Fibroblast of lung (primary cell): ENCODE measurements at regions not wholly inside any gene's neighbourhood (a gene's known extent, or its start where the extent isn't known, plus 50 kb on each side); places are given as distances from the start of the nearest gene placed in this dataset.

Source experiments
- EZH2 ChIP-seq: IDR thresholded peaks from 2 replicates; pipeline ENCODE4 v1.5.1; 2012; ENCODE audit warnings: low read length, control low read depth, mild to moderate bottlenecking; ENCODE audit errors: missing control alignments
- TF ChIP-seq, protein P1 (sequence below), 2 donors: IDR thresholded peaks in 1 of 2; conservative IDR thresholded peaks in 1 of 2; 1 replicate in 1 of 2; 2 replicates in 1 of 2; pipeline ENCODE4 v1.5.1; 2011 to 2012; ENCODE audit warnings: low read length in 2 of 2, control low read depth in 1 of 2, inconsistent platforms in 1 of 2, low read depth in 1 of 2, mild to moderate bottlenecking in 1 of 2

- TF ChIP-seq EZH2 = no peak
- TF ChIP-seq, protein P1, sequence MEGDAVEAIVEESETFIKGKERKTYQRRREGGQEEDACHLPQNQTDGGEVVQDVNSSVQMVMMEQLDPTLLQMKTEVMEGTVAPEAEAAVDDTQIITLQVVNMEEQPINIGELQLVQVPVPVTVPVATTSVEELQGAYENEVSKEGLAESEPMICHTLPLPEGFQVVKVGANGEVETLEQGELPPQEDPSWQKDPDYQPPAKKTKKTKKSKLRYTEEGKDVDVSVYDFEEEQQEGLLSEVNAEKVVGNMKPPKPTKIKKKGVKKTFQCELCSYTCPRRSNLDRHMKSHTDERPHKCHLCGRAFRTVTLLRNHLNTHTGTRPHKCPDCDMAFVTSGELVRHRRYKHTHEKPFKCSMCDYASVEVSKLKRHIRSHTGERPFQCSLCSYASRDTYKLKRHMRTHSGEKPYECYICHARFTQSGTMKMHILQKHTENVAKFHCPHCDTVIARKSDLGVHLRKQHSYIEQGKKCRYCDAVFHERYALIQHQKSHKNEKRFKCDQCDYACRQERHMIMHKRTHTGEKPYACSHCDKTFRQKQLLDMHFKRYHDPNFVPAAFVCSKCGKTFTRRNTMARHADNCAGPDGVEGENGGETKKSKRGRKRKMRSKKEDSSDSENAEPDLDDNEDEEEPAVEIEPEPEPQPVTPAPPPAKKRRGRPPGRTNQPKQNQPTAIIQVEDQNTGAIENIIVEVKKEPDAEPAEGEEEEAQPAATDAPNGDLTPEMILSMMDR (conservative IDR thresholded peaks at IDR 0.05 in 1 of 2, IDR thresholded peaks at IDR 0.05 in 1 of 2; ENCODE audit: low read depth in 1 of 2, low read length in 2 of 2) = peak; percentile 35 to 36
Observed at GRCh38 chr11:28529540-28530410, 421.6 kb downstream of the METTL15 start.
